Osteocyte (in vitro differentiated cells): ENCODE measurements at regions not wholly inside any gene's neighbourhood (a gene's known extent, or its start where the extent isn't known, plus 50 kb on each side); places are given as distances from the start of the nearest gene placed in this dataset.

ENCODE experiments used
- DNase-seq: peaks from one replicate; pipeline ENCODE4 v3.0.0; 2021; ENCODE audit warnings: mixed read lengths; ENCODE audit not compliant: unreplicated experiment; ENCODE audit errors: extremely low spot score
- H3K27ac Mint-ChIP-seq: one replicate; pipeline ENCODE4 v1.8.0; 2021; ENCODE audit warnings: mild to moderate bottlenecking, mixed read lengths; ENCODE audit not compliant: unreplicated experiment
- H3K27me3 Mint-ChIP-seq: one replicate; pipeline ENCODE4 v1.8.0; 2021; ENCODE audit warnings: mixed read lengths; ENCODE audit not compliant: unreplicated experiment
- H3K36me3 Mint-ChIP-seq: one replicate; pipeline ENCODE4 v1.8.0; 2021; ENCODE audit warnings: mixed read lengths; ENCODE audit not compliant: unreplicated experiment
- H3K4me1 Mint-ChIP-seq: one replicate; pipeline ENCODE4 v1.8.0; 2021; ENCODE audit warnings: mixed read lengths; ENCODE audit not compliant: unreplicated experiment
- H3K4me3 Mint-ChIP-seq: one replicate; pipeline ENCODE4 v1.8.0; 2021; ENCODE audit warnings: mild to moderate bottlenecking, moderate library complexity, mixed read lengths; ENCODE audit not compliant: unreplicated experiment
- H3K9me3 Mint-ChIP-seq: one replicate; pipeline ENCODE4 v1.8.0; 2021; ENCODE audit warnings: mixed read lengths; ENCODE audit not compliant: unreplicated experiment
- CTCF ChIP-seq: fragments of 200-600 bp; sonication (generic); IDR thresholded peaks from 2 replicates; pipeline ENCODE4 v1.5.0; 2021; ENCODE audit warnings: antibody characterized with exemption, mild to moderate bottlenecking, moderate library complexity

GRCh38 chr3:96705895-96706294, 108.5 kb upstream of the EPHA6 start:
- Mint-ChIP-seq H3K36me3 (no peaks in the 10 kb centered on the region), H3K27me3 (no peaks in the 10 kb centered on the region), H3K4me3 (no peak overlapping the region), H3K27ac (no peak overlapping the region), H3K4me1 (peaks cover 7% of the 10 kb centered on the region), H3K9me3 (no peaks in the 10 kb centered on the region)
- no peak for TF ChIP-seq CTCF
- no peak for DNase-seq

- Mint-ChIP-seq H3K36me3 (no peaks in the 10 kb centered on the region), H3K9me3 (no peaks in the 10 kb centered on the region), H3K4me3 (no peak overlapping the region), H3K27me3 (no peaks in the 10 kb centered on the region), H3K27ac (no peak overlapping the region), H3K4me1 (peaks cover 7% of the 10 kb centered on the region)
- no peak for DNase-seq
- no peak for TF ChIP-seq CTCF
Measured at GRCh38 chr3:96706509-96706908, 107.9 kb upstream of the EPHA6 start.

GRCh38 chr3:96711816-96712215, 102.6 kb upstream of the EPHA6 start:
- no peaks in the 10 kb centered on the region for H3K9me3 Mint-ChIP-seq
- no peak for DNase-seq
- peaks cover 4% of the 10 kb centered on the region for H3K27me3 Mint-ChIP-seq
- H3K27ac Mint-ChIP-seq, result no peak overlapping the region
- H3K36me3 Mint-ChIP-seq, result no peaks in the 10 kb centered on the region
- no peaks in the 10 kb centered on the region for H3K4me1 Mint-ChIP-seq
- no peak for TF ChIP-seq CTCF
- no peak overlapping the region for H3K4me3 Mint-ChIP-seq

GRCh38 chr3:96712792-96713191, 101.6 kb upstream of the EPHA6 start:
- no peak for TF ChIP-seq CTCF
- Mint-ChIP-seq H3K27ac (no peak overlapping the region), H3K4me3 (no peak overlapping the region), H3K27me3 (peaks cover 7% of the 10 kb centered on the region), H3K9me3 (no peaks in the 10 kb centered on the region), H3K36me3 (no peaks in the 10 kb centered on the region), H3K4me1 (no peaks in the 10 kb centered on the region)
- DNase-seq, result no peak

- peaks cover 6% of the 10 kb centered on the region for H3K27me3 Mint-ChIP-seq
- no peak for DNase-seq
- H3K27ac Mint-ChIP-seq, result no peak overlapping the region
- H3K9me3 Mint-ChIP-seq, result no peaks in the 10 kb centered on the region
- TF ChIP-seq CTCF, result no peak
- H3K36me3 Mint-ChIP-seq, result no peaks in the 10 kb centered on the region
- H3K4me1 Mint-ChIP-seq, result no peaks in the 10 kb centered on the region
- no peak overlapping the region for H3K4me3 Mint-ChIP-seq
Measured at GRCh38 chr3:96719921-96720320, 94.5 kb upstream of the EPHA6 start.
